ENCODE measurements at regions not wholly inside any gene's neighbourhood (a gene's known extent, or its start where the extent isn't known, plus 50 kb on each side); places are given as distances from the start of the nearest gene placed in this dataset.
"Not testable (repeated sequence)": the region's sequence is repeated elsewhere in the genome, so short reads cannot be mapped to it uniquely, and the experiment has no call there.

GRCh38 chr11:21727102-21727501 is 465.8 kb upstream of the ANO5 start:
- FAIRE-seq, result no peak
- Histone ChIP-seq H3K36me3 (ENCODE audit: control insufficient read depth, insufficient read depth, low read length) (no peaks in the 10 kb centered on the region), H3K27me3 (ENCODE audit: control insufficient read depth, insufficient read depth, low read length) (no peaks in the 10 kb centered on the region), H3K4me3 (ENCODE audit: low read depth, low read length) (no peak overlapping the region)
- no peak for TF ChIP-seq CTCF (IDR thresholded peaks at IDR 0.05; ENCODE audit: insufficient read depth, low read length, severe bottlenecking)
- no peak for DNase-seq (ENCODE audit: low read depth)

GRCh38 chr11:21736404-21736803 is 456.5 kb upstream of the ANO5 start:
- H3K36me3 ChIP-seq (ENCODE audit: control insufficient read depth, insufficient read depth, low read length), result no peaks in the 10 kb centered on the region
- no peak for DNase-seq (ENCODE audit: low read depth)
- no peak for TF ChIP-seq CTCF (IDR thresholded peaks at IDR 0.05; ENCODE audit: insufficient read depth, low read length, severe bottlenecking)
- H3K4me3 ChIP-seq (ENCODE audit: low read depth, low read length), result no peak overlapping the region
- no peak for FAIRE-seq
- H3K27me3 ChIP-seq (ENCODE audit: control insufficient read depth, insufficient read depth, low read length), result no peaks in the 10 kb centered on the region

GRCh38 chr11:21752475-21753243 is 440.2 kb upstream of the ANO5 start:
- not testable (repeated sequence) for H3K36me3 ChIP-seq (ENCODE audit: control insufficient read depth, insufficient read depth, low read length); FAIRE-seq; H3K27me3 ChIP-seq (ENCODE audit: control insufficient read depth, insufficient read depth, low read length); DNase-seq (ENCODE audit: low read depth); H3K4me3 ChIP-seq (ENCODE audit: low read depth, low read length)

GRCh38 chr11:21753244-21753767 is 439.6 kb upstream of the ANO5 start:
- FAIRE-seq, result not testable (repeated sequence)

GRCh38 chr11:21761000-21761399 is 431.9 kb upstream of the ANO5 start:
- FAIRE-seq (no peak), DNase-seq (ENCODE audit: low read depth) (no peak)
- H3K4me3 ChIP-seq (ENCODE audit: low read depth, low read length), result no peak overlapping the region
- H3K36me3 ChIP-seq (ENCODE audit: control insufficient read depth, insufficient read depth, low read length), result no peaks in the 10 kb centered on the region
- no peaks in the 10 kb centered on the region for H3K27me3 ChIP-seq (ENCODE audit: control insufficient read depth, insufficient read depth, low read length)
- no peak for TF ChIP-seq CTCF (IDR thresholded peaks at IDR 0.05; ENCODE audit: insufficient read depth, low read length, severe bottlenecking)

More at GRCh38 chr11:21753244-21753767, 439.6 kb upstream of the ANO5 start:
- DNase-seq (ENCODE audit: low read depth); H3K27me3 ChIP-seq (ENCODE audit: control insufficient read depth, insufficient read depth, low read length); H3K4me3 ChIP-seq (ENCODE audit: low read depth, low read length); H3K36me3 ChIP-seq (ENCODE audit: control insufficient read depth, insufficient read depth, low read length): not testable (repeated sequence)

GRCh38 chr11:21768388-21768787 is 424.5 kb upstream of the ANO5 start:
- FAIRE-seq, result no peak

More at GRCh38 chr11:21768388-21768787, 424.5 kb upstream of the ANO5 start:
- H3K36me3 ChIP-seq (ENCODE audit: control insufficient read depth, insufficient read depth, low read length), result no peaks in the 10 kb centered on the region
- no peak for TF ChIP-seq CTCF (IDR thresholded peaks at IDR 0.05; ENCODE audit: insufficient read depth, low read length, severe bottlenecking)
- H3K27me3 ChIP-seq (ENCODE audit: control insufficient read depth, insufficient read depth, low read length), result no peaks in the 10 kb centered on the region
- H3K4me3 ChIP-seq (ENCODE audit: low read depth, low read length), result no peak overlapping the region
- DNase-seq (ENCODE audit: low read depth), result no peak
